ENCODE measurements at regions not wholly inside any gene's neighbourhood (a gene's known extent, or its start where the extent isn't known, plus 50 kb on each side); places are given as distances from the start of the nearest gene placed in this dataset.

GRCh38 chr14:34113991-34114390 is 163.1 kb upstream of the EGLN3 start (continued):
- TF ChIP-seq CLOCK (CRISPR knock-in tag; IDR thresholded peaks at IDR 0.05; ENCODE audit: borderline replicate concordance) (no peak), ARID1B (IDR thresholded peaks at IDR 0.05) (peak; percentile 87), BCLAF1 (IDR thresholded peaks at IDR 0.05; ENCODE audit: borderline replicate concordance in 1 of 2, control insufficient read depth in 1 of 2, low read depth in 2 of 2, low read length in 1 of 2) (no peak), PHB (CRISPR knock-in tag; IDR thresholded peaks at IDR 0.05) (no peak), TBP (optimal IDR thresholded peaks at IDR 0.05; ENCODE audit: low read depth, low read length) (no peak), MECOM (CRISPR knock-in tag; IDR thresholded peaks at IDR 0.05) (0 out of 2 replicates have a peak, but pooled peaks have one; percentile 31), C11orf30 (IDR thresholded peaks at IDR 0.05; ENCODE audit: low read depth) (peak; percentile 64; the same call in 1 of the 2 replicates), ZNF764 (CRISPR knock-in tag; IDR thresholded peaks at IDR 0.05; ENCODE audit: low read depth) (no peak), FOSL1 (tag; conservative IDR thresholded peaks at IDR 0.05) (peak; percentile 55), SMARCC2 (IDR thresholded peaks at IDR 0.05; ENCODE audit: low read depth) (peak; percentile 24; the same call in 1 of the 2 replicates), KDM1A (IDR thresholded peaks at IDR 0.05) (peak in 1 of 2 experiments; percentile 12; a peak in 1 of 4 replicates), POU5F1 (IDR thresholded peaks at IDR 0.05; ENCODE audit: borderline replicate concordance, low read depth, low read length, partially characterized antibody) (no peak), ZNF316 (IDR thresholded peaks at IDR 0.05) (peak; percentile 58), TAL1 (IDR thresholded peaks at IDR 0.05) (peak; percentile 83), HMBOX1 (IDR thresholded peaks at IDR 0.05) (peak; percentile 59; the same call in 1 of the 2 replicates)

Data from K562 (cell line).